HFF-Myc (cell line): ENCODE measurements at regions not wholly inside any gene's neighbourhood (a gene's known extent, or its start where the extent isn't known, plus 50 kb on each side); places are given as distances from the start of the nearest gene placed in this dataset.

Experiments
- DNase-seq: peaks from one replicate; pipeline ENCODE4 v3.0.0-alpha.2; 2011; ENCODE audit warnings: low read depth; ENCODE audit errors: extremely low read depth
- H3K4me3 ChIP-seq: replicated peaks from 2 replicates; pipeline ENCODE4 v1.5.1; 2011; ENCODE audit warnings: low read depth, mild to moderate bottlenecking, control low read depth, low read length
- CTCF ChIP-seq: IDR thresholded peaks from 2 replicates; pipeline ENCODE4 v1.5.1; 2012; ENCODE audit warnings: mild to moderate bottlenecking, low read depth, low read length, control low read depth; ENCODE audit errors: missing control alignments

DNA sequence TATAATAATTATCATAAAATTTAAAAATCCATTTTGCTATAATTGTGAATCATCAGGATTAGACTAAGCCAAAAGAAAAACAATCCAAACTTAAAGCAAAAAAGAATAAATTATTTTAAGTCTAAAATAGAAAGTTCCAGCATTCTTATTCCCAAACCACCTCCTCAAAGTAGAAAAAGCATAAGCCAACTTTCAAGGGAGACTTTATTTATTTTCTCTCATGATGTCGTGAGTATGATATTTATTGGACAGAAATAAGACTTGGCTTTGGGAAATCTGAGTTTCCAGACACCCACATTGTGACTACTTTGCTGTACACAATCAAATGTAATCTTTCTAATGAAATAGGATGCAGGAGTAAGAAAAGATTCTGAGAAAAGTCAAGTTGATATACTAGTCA is 372.1 kb downstream of the MTRR start:
- no peak overlapping the region for H3K4me3 ChIP-seq
- no peak for TF ChIP-seq CTCF
- DNase-seq: no peak

DNA sequence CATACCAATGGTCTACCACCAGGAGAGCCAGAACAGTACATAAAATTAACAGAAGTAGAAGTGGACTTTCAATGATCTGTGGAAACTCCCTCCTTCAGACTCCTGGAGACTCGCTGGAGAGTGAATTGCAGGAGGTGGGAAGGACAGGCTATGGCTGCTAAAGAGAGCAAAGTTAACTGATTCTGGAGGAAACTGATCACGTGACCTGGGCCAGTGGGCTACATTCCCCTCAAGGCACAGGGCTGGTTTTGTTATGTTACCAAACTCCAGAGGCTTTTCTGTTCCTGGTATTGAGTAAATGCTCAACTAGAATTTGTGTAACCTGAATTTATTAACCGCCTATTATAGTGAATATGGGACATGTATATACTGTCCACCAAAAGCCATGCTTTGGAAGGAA is 372.6 kb downstream of the MTRR start:
- TF ChIP-seq CTCF: no peak
- no peak overlapping the region for H3K4me3 ChIP-seq
- DNase-seq: no peak

GRCh38 chr5:8247049-8247899 is 378.3 kb downstream of the MTRR start:
- DNase-seq: no peak
- no peak for TF ChIP-seq CTCF
- H3K4me3 ChIP-seq: no peak overlapping the region

DNA sequence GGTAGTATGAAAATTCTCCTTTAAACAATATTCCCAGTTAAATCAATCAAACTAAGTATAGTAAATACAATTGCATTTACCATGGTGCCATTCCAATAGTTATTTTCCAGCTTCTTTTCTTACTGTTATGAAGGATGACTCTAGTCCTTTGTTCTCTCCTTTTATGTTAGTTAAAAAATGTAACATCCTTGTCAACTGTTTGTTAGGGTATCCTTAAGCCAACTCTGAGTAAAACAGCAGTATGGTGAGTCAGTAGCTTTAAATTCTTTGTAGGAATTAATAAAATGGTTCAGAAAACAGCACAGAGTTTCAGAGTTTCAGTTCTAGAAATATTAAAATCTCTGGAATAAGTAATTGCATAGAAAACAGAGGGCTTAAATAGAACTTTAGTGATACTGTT is 384.4 kb downstream of the MTRR start:
- no peak for TF ChIP-seq CTCF
- no peak overlapping the region for H3K4me3 ChIP-seq
- DNase-seq: no peak

GRCh38 chr5:8254674-8255073 is 385.7 kb downstream of the MTRR start:
- no peak overlapping the region for H3K4me3 ChIP-seq
- TF ChIP-seq CTCF: no peak
- no peak for DNase-seq

- H3K4me3 ChIP-seq: no peak overlapping the region
- DNase-seq: no peak
- TF ChIP-seq CTCF: no peak
Observed at GRCh38 chr5:8258801-8259200, 389.9 kb downstream of the MTRR start.

- no peak for DNase-seq
- TF ChIP-seq CTCF: no peak
Observed at GRCh38 chr5:8270246-8270645, 401.3 kb downstream of the MTRR start.

More at GRCh38 chr5:8270246-8270645, 401.3 kb downstream of the MTRR start:
- H3K4me3 ChIP-seq: no peak overlapping the region
